PC-9 (cell line): ENCODE measurements at regions not wholly inside any gene's neighbourhood (a gene's known extent, or its start where the extent isn't known, plus 50 kb on each side); places are given as distances from the start of the nearest gene placed in this dataset.

Experiments
- CTCF ChIP-seq: fragments of 200-600 bp; sonication (generic); conservative IDR thresholded peaks from 2 replicates; pipeline ENCODE4 v1.6.1; 2017; ENCODE audit warnings: mixed run types, antibody characterized with exemption, mild to moderate bottlenecking, moderate library complexity
- EZH2 ChIP-seq: fragments of 200-600 bp; sonication (generic); IDR thresholded peaks from 2 replicates; pipeline ENCODE4 v1.8.0; 2017; ENCODE audit warnings: antibody characterized with exemption, low read depth

DNA sequence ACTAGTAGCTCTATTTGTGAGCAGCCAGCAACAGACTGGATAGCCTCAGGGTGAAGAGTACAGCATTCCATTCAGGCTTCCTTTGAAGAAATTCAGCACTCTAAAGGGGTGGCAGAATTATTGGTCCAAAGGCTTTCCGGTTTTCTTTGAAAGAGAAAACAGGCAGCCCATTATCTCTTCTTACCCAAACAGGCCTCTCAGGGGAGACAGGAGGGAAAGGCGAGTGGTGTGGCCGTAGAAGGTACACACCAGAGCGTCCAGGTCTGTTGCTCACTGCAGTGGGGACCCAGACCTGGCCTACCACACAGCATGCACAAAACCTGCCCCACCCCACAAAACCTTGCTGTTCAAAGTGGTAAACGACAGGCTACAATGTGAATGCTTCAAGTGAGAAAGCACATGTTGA, 83.3 kb downstream of the ZNF608 start:
- TF ChIP-seq CTCF (no peak), EZH2 (no peak)
